ENCODE measurements at regions not wholly inside any gene's neighbourhood (a gene's known extent, or its start where the extent isn't known, plus 50 kb on each side); places are given as distances from the start of the nearest gene placed in this dataset.
A peak's percentile ranks its signal among the peaks of the same experiment; 100 is the strongest.
"Not testable (repeated sequence)": the region's sequence is repeated elsewhere in the genome, so short reads cannot be mapped to it uniquely, and the experiment has no call there.

GRCh38 chr7:112958775-112959174, 127.9 kb downstream of the GPR85 start:
- Histone ChIP-seq H3K9ac (ENCODE audit: control insufficient read depth, extremely low read depth, insufficient read depth, low read length) (no peak overlapping the region), H3K4me3 (ENCODE audit: control insufficient read depth in 2 of 3, extremely low read depth in 1 of 3, insufficient read depth in 2 of 3, low read depth in 1 of 3, low read length in 3 of 3) (no peak overlapping the region), H3K79me2 (ENCODE audit: control insufficient read depth, insufficient read depth, low read length) (no peaks in the 10 kb centered on the region), H3K9me3 (ENCODE audit: control insufficient read depth, low read depth, low read length) (no peaks in the 10 kb centered on the region), H3K9me1 (ENCODE audit: control insufficient read depth, extremely low read depth, insufficient read depth, low read length) (no peaks in the 10 kb centered on the region), H3K27me3 (ENCODE audit: control insufficient read depth, extremely low read depth, insufficient read depth, low read length) (no peaks in the 10 kb centered on the region), H3K27ac (ENCODE audit: control insufficient read depth, insufficient read depth, low read length) (no peak overlapping the region), H3K4me2 (ENCODE audit: control insufficient read depth, extremely low read depth, insufficient read depth, low read depth, low read length) (no peak overlapping the region), H4K20me1 (ENCODE audit: control insufficient read depth, extremely low read depth, insufficient read depth, low read length) (no peaks in the 10 kb centered on the region), H3K4me1 (ENCODE audit: control insufficient read depth, extremely low read depth, insufficient read depth, low read length) (no peaks in the 10 kb centered on the region), H2AFZ (ENCODE audit: control insufficient read depth, low read length) (no peak overlapping the region), H3K36me3 (ENCODE audit: control insufficient read depth in 2 of 2, extremely low read depth in 1 of 2, insufficient read depth in 2 of 2, low read length in 2 of 2) (no peaks in the 10 kb centered on the region)
- dilution Hi-C loops (cut with MboI; ENCODE audit: extremely low pct_ligation_motif_present, low sequenced_read_pairs): no loop called here
- no peak for DNase-seq (ENCODE audit: low read depth, low spot score)
- no peak for FAIRE-seq
- no peak for TF ChIP-seq EZH2 (IDR thresholded peaks at IDR 0.05; ENCODE audit: low read length)
- TF ChIP-seq, protein P1, sequence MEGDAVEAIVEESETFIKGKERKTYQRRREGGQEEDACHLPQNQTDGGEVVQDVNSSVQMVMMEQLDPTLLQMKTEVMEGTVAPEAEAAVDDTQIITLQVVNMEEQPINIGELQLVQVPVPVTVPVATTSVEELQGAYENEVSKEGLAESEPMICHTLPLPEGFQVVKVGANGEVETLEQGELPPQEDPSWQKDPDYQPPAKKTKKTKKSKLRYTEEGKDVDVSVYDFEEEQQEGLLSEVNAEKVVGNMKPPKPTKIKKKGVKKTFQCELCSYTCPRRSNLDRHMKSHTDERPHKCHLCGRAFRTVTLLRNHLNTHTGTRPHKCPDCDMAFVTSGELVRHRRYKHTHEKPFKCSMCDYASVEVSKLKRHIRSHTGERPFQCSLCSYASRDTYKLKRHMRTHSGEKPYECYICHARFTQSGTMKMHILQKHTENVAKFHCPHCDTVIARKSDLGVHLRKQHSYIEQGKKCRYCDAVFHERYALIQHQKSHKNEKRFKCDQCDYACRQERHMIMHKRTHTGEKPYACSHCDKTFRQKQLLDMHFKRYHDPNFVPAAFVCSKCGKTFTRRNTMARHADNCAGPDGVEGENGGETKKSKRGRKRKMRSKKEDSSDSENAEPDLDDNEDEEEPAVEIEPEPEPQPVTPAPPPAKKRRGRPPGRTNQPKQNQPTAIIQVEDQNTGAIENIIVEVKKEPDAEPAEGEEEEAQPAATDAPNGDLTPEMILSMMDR (optimal IDR thresholded peaks at IDR 0.05 in 1 of 3, IDR thresholded peaks at IDR 0.05 in 1 of 3, conservative IDR thresholded peaks at IDR 0.05 in 1 of 3; ENCODE audit: extremely low read depth in 1 of 3, insufficient read depth in 2 of 3, low read length in 3 of 3): no peak

GRCh38 chr7:112957901-112958300, 128.7 kb downstream of the GPR85 start:
- FAIRE-seq: no peak
- H3K27ac ChIP-seq (ENCODE audit: control insufficient read depth, insufficient read depth, low read length): no peak overlapping the region

GRCh38 chr7:112953031-112953430, 133.6 kb downstream of the GPR85 start:
- H4K20me1 ChIP-seq (ENCODE audit: control insufficient read depth, extremely low read depth, insufficient read depth, low read length); H3K27me3 ChIP-seq (ENCODE audit: control insufficient read depth, extremely low read depth, insufficient read depth, low read length); H2AFZ ChIP-seq (ENCODE audit: control insufficient read depth, low read length); H3K9me3 ChIP-seq (ENCODE audit: control insufficient read depth, low read depth, low read length); H3K27ac ChIP-seq (ENCODE audit: control insufficient read depth, insufficient read depth, low read length); dilution Hi-C loops (cut with MboI; ENCODE audit: extremely low pct_ligation_motif_present, low sequenced_read_pairs); H3K36me3 ChIP-seq (ENCODE audit: control insufficient read depth in 2 of 2, extremely low read depth in 1 of 2, insufficient read depth in 2 of 2, low read length in 2 of 2); H3K9ac ChIP-seq (ENCODE audit: control insufficient read depth, extremely low read depth, insufficient read depth, low read length); H3K79me2 ChIP-seq (ENCODE audit: control insufficient read depth, insufficient read depth, low read length); H3K4me2 ChIP-seq (ENCODE audit: control insufficient read depth, extremely low read depth, insufficient read depth, low read depth, low read length); H3K9me1 ChIP-seq (ENCODE audit: control insufficient read depth, extremely low read depth, insufficient read depth, low read length); H3K4me3 ChIP-seq (ENCODE audit: control insufficient read depth in 2 of 3, extremely low read depth in 1 of 3, insufficient read depth in 2 of 3, low read depth in 1 of 3, low read length in 3 of 3); H3K4me1 ChIP-seq (ENCODE audit: control insufficient read depth, extremely low read depth, insufficient read depth, low read length): not testable (repeated sequence)
- peak; percentile 53 for FAIRE-seq
- peak; percentile 13 for DNase-seq (ENCODE audit: low read depth, low spot score)

More at GRCh38 chr7:112957901-112958300, 128.7 kb downstream of the GPR85 start:
- no peak overlapping the region for H3K9ac ChIP-seq (ENCODE audit: control insufficient read depth, extremely low read depth, insufficient read depth, low read length)
- H3K4me3 ChIP-seq (ENCODE audit: control insufficient read depth in 2 of 3, extremely low read depth in 1 of 3, insufficient read depth in 2 of 3, low read depth in 1 of 3, low read length in 3 of 3): no peak overlapping the region
- H4K20me1 ChIP-seq (ENCODE audit: control insufficient read depth, extremely low read depth, insufficient read depth, low read length): no peaks in the 10 kb centered on the region
- no peak for TF ChIP-seq EZH2 (IDR thresholded peaks at IDR 0.05; ENCODE audit: low read length)
- TF ChIP-seq, protein P1 (optimal IDR thresholded peaks at IDR 0.05 in 1 of 3, IDR thresholded peaks at IDR 0.05 in 1 of 3, conservative IDR thresholded peaks at IDR 0.05 in 1 of 3; ENCODE audit: extremely low read depth in 1 of 3, insufficient read depth in 2 of 3, low read length in 3 of 3): no peak
- no peaks in the 10 kb centered on the region for H3K9me3 ChIP-seq (ENCODE audit: control insufficient read depth, low read depth, low read length)
- no peak overlapping the region for H2AFZ ChIP-seq (ENCODE audit: control insufficient read depth, low read length)
- H3K9me1 ChIP-seq (ENCODE audit: control insufficient read depth, extremely low read depth, insufficient read depth, low read length): no peaks in the 10 kb centered on the region
- no peaks in the 10 kb centered on the region for H3K79me2 ChIP-seq (ENCODE audit: control insufficient read depth, insufficient read depth, low read length)
- dilution Hi-C loops (cut with MboI; ENCODE audit: extremely low pct_ligation_motif_present, low sequenced_read_pairs): no loop called here
- no peak for DNase-seq (ENCODE audit: low read depth, low spot score)
- no peak overlapping the region for H3K4me2 ChIP-seq (ENCODE audit: control insufficient read depth, extremely low read depth, insufficient read depth, low read depth, low read length)
- no peaks in the 10 kb centered on the region for H3K4me1 ChIP-seq (ENCODE audit: control insufficient read depth, extremely low read depth, insufficient read depth, low read length)
- no peaks in the 10 kb centered on the region for H3K36me3 ChIP-seq (ENCODE audit: control insufficient read depth in 2 of 2, extremely low read depth in 1 of 2, insufficient read depth in 2 of 2, low read length in 2 of 2)
- no peaks in the 10 kb centered on the region for H3K27me3 ChIP-seq (ENCODE audit: control insufficient read depth, extremely low read depth, insufficient read depth, low read length)

Measured in keratinocyte (primary cell).